GM19467 (cell line): ENCODE measurements at regions not wholly inside any gene's neighbourhood (a gene's known extent, or its start where the extent isn't known, plus 50 kb on each side); places are given as distances from the start of the nearest gene placed in this dataset.

ENCODE experiments used
- ATAC-seq: cut with Tn5 transposase; IDR thresholded peaks from one replicate; pipeline ENCODE4 v1.9.1; 2021; ENCODE audit warnings: mild to moderate bottlenecking, moderate library complexity; ENCODE audit not compliant: unreplicated experiment

- ATAC-seq = no peak
These were observed 405.5 kb upstream of the CELF2 start for GRCh38 chr10:10612151-10612550.

GRCh38 chr10:10613656-10614244, 403.9 kb upstream of the CELF2 start:
- no peak for ATAC-seq

GRCh38 chr10:10617686-10618085, 400.0 kb upstream of the CELF2 start:
- no peak for ATAC-seq

GRCh38 chr10:10618139-10618538, 399.5 kb upstream of the CELF2 start:
- no peak for ATAC-seq

GRCh38 chr10:10623958-10624566, 393.6 kb upstream of the CELF2 start:
- no peak for ATAC-seq

- ATAC-seq = no peak
These were observed 393.1 kb upstream of the CELF2 start for GRCh38 chr10:10624567-10624962.

- no peak for ATAC-seq
These were observed 392.2 kb upstream of the CELF2 start for GRCh38 chr10:10625491-10625890.

- ATAC-seq = no peak
These were observed 390.9 kb upstream of the CELF2 start for GRCh38 chr10:10626734-10627133.

- ATAC-seq = no peak
These were observed 390.3 kb upstream of the CELF2 start for GRCh38 chr10:10627414-10627813.

- no peak for ATAC-seq
These were observed 388.2 kb upstream of the CELF2 start for GRCh38 chr10:10629512-10629911.

- no peak for ATAC-seq
These were observed 387.4 kb upstream of the CELF2 start for GRCh38 chr10:10630281-10630680.

GRCh38 chr10:10630782-10631181, 386.9 kb upstream of the CELF2 start:
- no peak for ATAC-seq

GRCh38 chr10:10642189-10642588, 375.5 kb upstream of the CELF2 start:
- no peak for ATAC-seq

- no peak for ATAC-seq
These were observed 374.9 kb upstream of the CELF2 start for GRCh38 chr10:10642751-10643150.

- no peak for ATAC-seq
These were observed 373.5 kb upstream of the CELF2 start for GRCh38 chr10:10644008-10644646.

GRCh38 chr10:10644676-10645385, 372.8 kb upstream of the CELF2 start:
- no peak for ATAC-seq

- ATAC-seq = no peak
These were observed 370.3 kb upstream of the CELF2 start for GRCh38 chr10:10647331-10647730.

GRCh38 chr10:10657139-10657760, 360.4 kb upstream of the CELF2 start:
- no peak for ATAC-seq

GRCh38 chr10:10658172-10658785, 359.4 kb upstream of the CELF2 start:
- no peak for ATAC-seq

- no peak for ATAC-seq
These were observed 357.6 kb upstream of the CELF2 start for GRCh38 chr10:10660054-10660453.

- ATAC-seq = no peak
These were observed 356.5 kb upstream of the CELF2 start for GRCh38 chr10:10661176-10661575.
